Liver (tissue), 3 donors: ENCODE measurements at regions not wholly inside any gene's neighbourhood (a gene's known extent, or its start where the extent isn't known, plus 50 kb on each side); places are given as distances from the start of the nearest gene placed in this dataset.

ENCODE experiments used
- CTCF ChIP-seq: fragments of 150-350 bp; IDR thresholded peaks from 2 replicates; pipeline ENCODE4 v1.5.1; 2017; ENCODE audit warnings: improper control_type of control experiment, low read depth, low read length; ENCODE audit not compliant: missing input control
- GABPA ChIP-seq, 2 donors: IDR thresholded peaks in 1 of 2; conservative IDR thresholded peaks in 1 of 2; 2 replicates each; pipeline ENCODE4 v1.6.1; 2016; ENCODE audit warnings: antibody characterized with exemption in 2 of 2, mild to moderate bottlenecking in 1 of 2, moderate library complexity in 1 of 2
- RAD21 ChIP-seq, 2 donors: IDR thresholded peaks; 2 replicates each; pipeline ENCODE4 v1.6.1; 2016; ENCODE audit warnings: antibody characterized with exemption in 2 of 2, mild to moderate bottlenecking in 2 of 2
- SP1 ChIP-seq: IDR thresholded peaks from 2 replicates; pipeline ENCODE4 v1.6.1; 2018; ENCODE audit warnings: antibody characterized with exemption, mild to moderate bottlenecking
- TAF1 ChIP-seq: conservative IDR thresholded peaks from 2 replicates; pipeline ENCODE4 v1.6.1; 2016; ENCODE audit warnings: antibody characterized with exemption, mild to moderate bottlenecking
- YY1 ChIP-seq: IDR thresholded peaks from 2 replicates; pipeline ENCODE4 v1.6.1; 2016; ENCODE audit warnings: antibody characterized with exemption, mild to moderate bottlenecking
- ZBTB33 ChIP-seq: IDR thresholded peaks from 2 replicates; pipeline ENCODE4 v1.6.1; 2016; ENCODE audit warnings: antibody characterized with exemption
- TF ChIP-seq, protein P1 (sequence below): IDR thresholded peaks from 2 replicates; pipeline ENCODE4 v1.6.1; 2016; ENCODE audit warnings: antibody characterized with exemption, mild to moderate bottlenecking
- donor health status: healthy.
- donor health status: healthy.

DNA sequence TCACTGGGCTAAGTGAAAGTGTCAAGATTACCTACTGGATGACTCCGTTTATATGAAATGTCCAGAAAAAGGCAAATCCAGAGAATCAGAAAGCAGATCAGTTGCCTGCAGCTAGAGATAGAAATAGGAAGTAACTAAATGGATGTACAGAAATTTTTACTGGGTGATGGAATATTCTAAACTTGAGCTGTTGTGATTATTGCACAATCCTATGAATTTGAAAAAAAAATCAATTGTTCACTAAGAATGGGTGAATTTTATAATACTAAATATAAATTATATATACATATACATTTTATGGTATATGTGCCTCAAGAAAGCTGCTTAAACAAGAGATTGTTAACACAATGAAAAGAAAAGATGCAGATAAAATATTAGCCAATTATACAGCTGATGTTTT lies 181.1 kb upstream of the C16orf82 start:
- TF ChIP-seq CTCF (no peak), YY1 (no peak), TAF1 (no peak), SP1 (no peak), ZBTB33 (no peak), RAD21 (IDR thresholded peaks at IDR 0.05) (no peak), GABPA (IDR thresholded peaks at IDR 0.05 in 1 of 2, conservative IDR thresholded peaks at IDR 0.05 in 1 of 2) (no peak)
- TF ChIP-seq, protein P1, sequence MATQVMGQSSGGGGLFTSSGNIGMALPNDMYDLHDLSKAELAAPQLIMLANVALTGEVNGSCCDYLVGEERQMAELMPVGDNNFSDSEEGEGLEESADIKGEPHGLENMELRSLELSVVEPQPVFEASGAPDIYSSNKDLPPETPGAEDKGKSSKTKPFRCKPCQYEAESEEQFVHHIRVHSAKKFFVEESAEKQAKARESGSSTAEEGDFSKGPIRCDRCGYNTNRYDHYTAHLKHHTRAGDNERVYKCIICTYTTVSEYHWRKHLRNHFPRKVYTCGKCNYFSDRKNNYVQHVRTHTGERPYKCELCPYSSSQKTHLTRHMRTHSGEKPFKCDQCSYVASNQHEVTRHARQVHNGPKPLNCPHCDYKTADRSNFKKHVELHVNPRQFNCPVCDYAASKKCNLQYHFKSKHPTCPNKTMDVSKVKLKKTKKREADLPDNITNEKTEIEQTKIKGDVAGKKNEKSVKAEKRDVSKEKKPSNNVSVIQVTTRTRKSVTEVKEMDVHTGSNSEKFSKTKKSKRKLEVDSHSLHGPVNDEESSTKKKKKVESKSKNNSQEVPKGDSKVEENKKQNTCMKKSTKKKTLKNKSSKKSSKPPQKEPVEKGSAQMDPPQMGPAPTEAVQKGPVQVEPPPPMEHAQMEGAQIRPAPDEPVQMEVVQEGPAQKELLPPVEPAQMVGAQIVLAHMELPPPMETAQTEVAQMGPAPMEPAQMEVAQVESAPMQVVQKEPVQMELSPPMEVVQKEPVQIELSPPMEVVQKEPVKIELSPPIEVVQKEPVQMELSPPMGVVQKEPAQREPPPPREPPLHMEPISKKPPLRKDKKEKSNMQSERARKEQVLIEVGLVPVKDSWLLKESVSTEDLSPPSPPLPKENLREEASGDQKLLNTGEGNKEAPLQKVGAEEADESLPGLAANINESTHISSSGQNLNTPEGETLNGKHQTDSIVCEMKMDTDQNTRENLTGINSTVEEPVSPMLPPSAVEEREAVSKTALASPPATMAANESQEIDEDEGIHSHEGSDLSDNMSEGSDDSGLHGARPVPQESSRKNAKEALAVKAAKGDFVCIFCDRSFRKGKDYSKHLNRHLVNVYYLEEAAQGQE = no peak
